ENCODE measurements at regions not wholly inside any gene's neighbourhood (a gene's known extent, or its start where the extent isn't known, plus 50 kb on each side); places are given as distances from the start of the nearest gene placed in this dataset.

GRCh38 chr1:185608177-185608576, 126.0 kb upstream of the HMCN1 start:
- H3K36me3 Mint-ChIP-seq (ENCODE audit: insufficient read depth, unreplicated experiment) = no peaks in the 10 kb centered on the region
- no peak for TF ChIP-seq CTCF (IDR thresholded peaks at IDR 0.05; ENCODE audit: unreplicated experiment)
- intact Hi-C loops (cut with micrococcal nuclease; ENCODE audit: unreplicated experiment) = no loop called here
- H3K27ac Mint-ChIP-seq (ENCODE audit: unreplicated experiment) = no peak overlapping the region
- DNase-seq = no peak
- CTCF ChIA-PET = no interaction called here
- no peak overlapping the region for H3K4me3 Mint-ChIP-seq (ENCODE audit: low read depth, unreplicated experiment)
- no peaks in the 10 kb centered on the region for H3K4me1 Mint-ChIP-seq (ENCODE audit: low read depth, unreplicated experiment)
- H3K27me3 Mint-ChIP-seq (ENCODE audit: unreplicated experiment) = no peaks in the 10 kb centered on the region
- H3K9me3 Mint-ChIP-seq (ENCODE audit: low read depth, unreplicated experiment) = no peaks in the 10 kb centered on the region
- BruUV-seq (replicated peaks) = no TSS peak

- Mint-ChIP-seq H3K27ac (ENCODE audit: unreplicated experiment) (no peak overlapping the region), H3K4me1 (ENCODE audit: low read depth, unreplicated experiment) (no peaks in the 10 kb centered on the region), H3K27me3 (ENCODE audit: unreplicated experiment) (no peaks in the 10 kb centered on the region), H3K4me3 (ENCODE audit: low read depth, unreplicated experiment) (no peak overlapping the region), H3K9me3 (ENCODE audit: low read depth, unreplicated experiment) (no peaks in the 10 kb centered on the region), H3K36me3 (ENCODE audit: insufficient read depth, unreplicated experiment) (no peaks in the 10 kb centered on the region)
- TF ChIP-seq CTCF (IDR thresholded peaks at IDR 0.05; ENCODE audit: unreplicated experiment) = no peak
- no peak for DNase-seq
- BruUV-seq (replicated peaks) = no TSS peak
- intact Hi-C loops (cut with micrococcal nuclease; ENCODE audit: unreplicated experiment) = no loop called here
- CTCF ChIA-PET = interaction anchor here (1.0 kb wide), 1 partner anchor 62 kb away, joined by 3 read pairs; no protein-coding TSS in a partner anchor
These were observed 131.0 kb upstream of the HMCN1 start for GRCh38 chr1:185603158-185603557.

- no peak for DNase-seq
- intact Hi-C loops (cut with micrococcal nuclease; ENCODE audit: unreplicated experiment) = no loop called here
- CTCF ChIA-PET = no interaction called here
- no peak overlapping the region for H3K4me3 Mint-ChIP-seq (ENCODE audit: low read depth, unreplicated experiment)
- no TSS peak for BruUV-seq (replicated peaks)
- no peak for TF ChIP-seq CTCF (IDR thresholded peaks at IDR 0.05; ENCODE audit: unreplicated experiment)
- peaks cover 1% of the 10 kb centered on the region for H3K4me1 Mint-ChIP-seq (ENCODE audit: low read depth, unreplicated experiment)
- no peaks in the 10 kb centered on the region for H3K27me3 Mint-ChIP-seq (ENCODE audit: unreplicated experiment)
- no peak overlapping the region for H3K27ac Mint-ChIP-seq (ENCODE audit: unreplicated experiment)
- no peaks in the 10 kb centered on the region for H3K36me3 Mint-ChIP-seq (ENCODE audit: insufficient read depth, unreplicated experiment)
- H3K9me3 Mint-ChIP-seq (ENCODE audit: low read depth, unreplicated experiment) = no peaks in the 10 kb centered on the region
These were observed 133.0 kb upstream of the HMCN1 start for GRCh38 chr1:185601189-185601588.

GRCh38 chr1:185600641-185601040, 133.6 kb upstream of the HMCN1 start:
- H3K27me3 Mint-ChIP-seq (ENCODE audit: unreplicated experiment) = no peaks in the 10 kb centered on the region
- intact Hi-C loops (cut with micrococcal nuclease; ENCODE audit: unreplicated experiment) = no loop called here
- CTCF ChIA-PET = interaction anchor here (0.6 kb wide), 1 partner anchor 734 kb away, joined by 4 read pairs; no protein-coding TSS in a partner anchor
- no peak overlapping the region for H3K4me3 Mint-ChIP-seq (ENCODE audit: low read depth, unreplicated experiment)
- H3K9me3 Mint-ChIP-seq (ENCODE audit: low read depth, unreplicated experiment) = no peaks in the 10 kb centered on the region
- BruUV-seq (replicated peaks) = no TSS peak
- no peak overlapping the region for H3K27ac Mint-ChIP-seq (ENCODE audit: unreplicated experiment)
- H3K4me1 Mint-ChIP-seq (ENCODE audit: low read depth, unreplicated experiment) = peaks cover 7% of the 10 kb centered on the region
- DNase-seq = no peak
- no peaks in the 10 kb centered on the region for H3K36me3 Mint-ChIP-seq (ENCODE audit: insufficient read depth, unreplicated experiment)
- TF ChIP-seq CTCF (IDR thresholded peaks at IDR 0.05; ENCODE audit: unreplicated experiment) = no peak
